ENCODE measurements at regions not wholly inside any gene's neighbourhood (a gene's known extent, or its start where the extent isn't known, plus 50 kb on each side); places are given as distances from the start of the nearest gene placed in this dataset.

GRCh38 chr2:193348055-193348454, 1153.3 kb upstream of the TMEFF2 start:
- H3K27ac ChIP-seq (ENCODE audit: low read depth in 1 of 3, low read length in 2 of 3), result no peak overlapping the region
- WGBS, 3 donors, result 83 to 92% (median 86%) methylated on average over 2 of the region's 2 CpGs
- no peaks in the 10 kb centered on the region for H3K4me1 ChIP-seq (ENCODE audit: control insufficient read depth in 3 of 3, insufficient read depth in 2 of 3, low read depth in 1 of 3, low read length in 2 of 3)
- no peak for DNase-seq
- H3K9me3 ChIP-seq (ENCODE audit: control insufficient read depth in 2 of 2, insufficient read depth in 1 of 2, low read depth in 1 of 2, low read length in 1 of 2), result no peaks in the 10 kb centered on the region
- no peak overlapping the region for H3K4me3 ChIP-seq (ENCODE audit: low read depth in 1 of 3, low read length in 3 of 3)
- no peak for FAIRE-seq
- H3K27me3 ChIP-seq (ENCODE audit: control insufficient read depth in 3 of 3, insufficient read depth in 3 of 3, low read length in 3 of 3), result no peaks in the 10 kb centered on the region
- H3K36me3 ChIP-seq (ENCODE audit: control insufficient read depth in 3 of 3, insufficient read depth in 2 of 3, low read depth in 1 of 3, low read length in 3 of 3), result no peaks in the 10 kb centered on the region

- DNase-seq (no peak), FAIRE-seq (no peak)
- no peaks in the 10 kb centered on the region for H3K36me3 ChIP-seq (ENCODE audit: control insufficient read depth in 3 of 3, insufficient read depth in 2 of 3, low read depth in 1 of 3, low read length in 3 of 3)
- no peaks in the 10 kb centered on the region for H3K4me1 ChIP-seq (ENCODE audit: control insufficient read depth in 3 of 3, insufficient read depth in 2 of 3, low read depth in 1 of 3, low read length in 2 of 3)
- WGBS, 3 donors, result 77 to 83% (median 81%) methylated on average over 1 of the region's 1 CpG
- H3K27ac ChIP-seq (ENCODE audit: low read depth in 1 of 3, low read length in 2 of 3), result no peak overlapping the region
- H3K4me3 ChIP-seq (ENCODE audit: low read depth in 1 of 3, low read length in 3 of 3), result no peak overlapping the region
- no peaks in the 10 kb centered on the region for H3K27me3 ChIP-seq (ENCODE audit: control insufficient read depth in 3 of 3, insufficient read depth in 3 of 3, low read length in 3 of 3)
- no peaks in the 10 kb centered on the region for H3K9me3 ChIP-seq (ENCODE audit: control insufficient read depth in 2 of 2, insufficient read depth in 1 of 2, low read depth in 1 of 2, low read length in 1 of 2)
These were observed 1142.0 kb upstream of the TMEFF2 start for GRCh38 chr2:193336781-193337180.

GRCh38 chr2:193334401-193334800, 1139.7 kb upstream of the TMEFF2 start:
- WGBS, 3 donors, result 88 to 93% (median 93%) methylated on average over 1 of the region's 1 CpG
- DNase-seq, result no peak
- H3K36me3 ChIP-seq (ENCODE audit: control insufficient read depth in 3 of 3, insufficient read depth in 2 of 3, low read depth in 1 of 3, low read length in 3 of 3), result no peaks in the 10 kb centered on the region

GRCh38 chr2:193333539-193333938, 1138.8 kb upstream of the TMEFF2 start:
- no peak for FAIRE-seq
- Histone ChIP-seq H3K4me3 (ENCODE audit: low read depth in 1 of 3, low read length in 3 of 3) (no peak overlapping the region), H3K27ac (ENCODE audit: low read depth in 1 of 3, low read length in 2 of 3) (no peak overlapping the region), H3K4me1 (ENCODE audit: control insufficient read depth in 3 of 3, insufficient read depth in 2 of 3, low read depth in 1 of 3, low read length in 2 of 3) (no peaks in the 10 kb centered on the region), H3K9me3 (ENCODE audit: control insufficient read depth in 2 of 2, insufficient read depth in 1 of 2, low read depth in 1 of 2, low read length in 1 of 2) (no peaks in the 10 kb centered on the region), H3K27me3 (ENCODE audit: control insufficient read depth in 3 of 3, insufficient read depth in 3 of 3, low read length in 3 of 3) (no peaks in the 10 kb centered on the region), H3K36me3 (ENCODE audit: control insufficient read depth in 3 of 3, insufficient read depth in 2 of 3, low read depth in 1 of 3, low read length in 3 of 3) (no peaks in the 10 kb centered on the region)
- WGBS, 3 donors, result 88 to 94% (median 90%) methylated on average over 3 of the region's 3 CpGs
- DNase-seq, result no peak

More at GRCh38 chr2:193334401-193334800, 1139.7 kb upstream of the TMEFF2 start:
- no peak overlapping the region for H3K27ac ChIP-seq (ENCODE audit: low read depth in 1 of 3, low read length in 2 of 3)
- H3K4me1 ChIP-seq (ENCODE audit: control insufficient read depth in 3 of 3, insufficient read depth in 2 of 3, low read depth in 1 of 3, low read length in 2 of 3), result no peaks in the 10 kb centered on the region
- no peaks in the 10 kb centered on the region for H3K27me3 ChIP-seq (ENCODE audit: control insufficient read depth in 3 of 3, insufficient read depth in 3 of 3, low read length in 3 of 3)
- FAIRE-seq, result no peak
- H3K9me3 ChIP-seq (ENCODE audit: control insufficient read depth in 2 of 2, insufficient read depth in 1 of 2, low read depth in 1 of 2, low read length in 1 of 2), result no peaks in the 10 kb centered on the region
- no peak overlapping the region for H3K4me3 ChIP-seq (ENCODE audit: low read depth in 1 of 3, low read length in 3 of 3)

GRCh38 chr2:193332941-193333340, 1138.2 kb upstream of the TMEFF2 start:
- WGBS, 3 donors, result 63 to 75% (median 64%) methylated on average over 1 of the region's 1 CpG
- H3K27me3 ChIP-seq (ENCODE audit: control insufficient read depth in 3 of 3, insufficient read depth in 3 of 3, low read length in 3 of 3), result no peaks in the 10 kb centered on the region
- no peaks in the 10 kb centered on the region for H3K4me1 ChIP-seq (ENCODE audit: control insufficient read depth in 3 of 3, insufficient read depth in 2 of 3, low read depth in 1 of 3, low read length in 2 of 3)
- H3K4me3 ChIP-seq (ENCODE audit: low read depth in 1 of 3, low read length in 3 of 3), result no peak overlapping the region
- H3K27ac ChIP-seq (ENCODE audit: low read depth in 1 of 3, low read length in 2 of 3), result no peak overlapping the region
- H3K9me3 ChIP-seq (ENCODE audit: control insufficient read depth in 2 of 2, insufficient read depth in 1 of 2, low read depth in 1 of 2, low read length in 1 of 2), result no peaks in the 10 kb centered on the region
- FAIRE-seq (no peak), DNase-seq (no peak)
- H3K36me3 ChIP-seq (ENCODE audit: control insufficient read depth in 3 of 3, insufficient read depth in 2 of 3, low read depth in 1 of 3, low read length in 3 of 3), result no peaks in the 10 kb centered on the region

- H3K27me3 ChIP-seq (ENCODE audit: control insufficient read depth in 3 of 3, insufficient read depth in 3 of 3, low read length in 3 of 3), result no peaks in the 10 kb centered on the region
- FAIRE-seq, result no peak
- no peak for DNase-seq
- 39 to 68% (median 55%) methylated on average over 4 of the region's 4 CpGs for WGBS, 3 donors
- no peaks in the 10 kb centered on the region for H3K4me1 ChIP-seq (ENCODE audit: control insufficient read depth in 3 of 3, insufficient read depth in 2 of 3, low read depth in 1 of 3, low read length in 2 of 3)
- no peak overlapping the region for H3K27ac ChIP-seq (ENCODE audit: low read depth in 1 of 3, low read length in 2 of 3)
- no peaks in the 10 kb centered on the region for H3K9me3 ChIP-seq (ENCODE audit: control insufficient read depth in 2 of 2, insufficient read depth in 1 of 2, low read depth in 1 of 2, low read length in 1 of 2)
- H3K4me3 ChIP-seq (ENCODE audit: low read depth in 1 of 3, low read length in 3 of 3), result no peak overlapping the region
- H3K36me3 ChIP-seq (ENCODE audit: control insufficient read depth in 3 of 3, insufficient read depth in 2 of 3, low read depth in 1 of 3, low read length in 3 of 3), result no peaks in the 10 kb centered on the region
These were observed 1136.9 kb upstream of the TMEFF2 start for GRCh38 chr2:193331676-193332075.

- no peak for DNase-seq
- H3K36me3 ChIP-seq (ENCODE audit: control insufficient read depth in 3 of 3, insufficient read depth in 2 of 3, low read depth in 1 of 3, low read length in 3 of 3), result no peaks in the 10 kb centered on the region
- no peak for FAIRE-seq
- H3K4me1 ChIP-seq (ENCODE audit: control insufficient read depth in 3 of 3, insufficient read depth in 2 of 3, low read depth in 1 of 3, low read length in 2 of 3), result no peaks in the 10 kb centered on the region
- H3K4me3 ChIP-seq (ENCODE audit: low read depth in 1 of 3, low read length in 3 of 3), result no peak overlapping the region
- no peaks in the 10 kb centered on the region for H3K27me3 ChIP-seq (ENCODE audit: control insufficient read depth in 3 of 3, insufficient read depth in 3 of 3, low read length in 3 of 3)
- H3K27ac ChIP-seq (ENCODE audit: low read depth in 1 of 3, low read length in 2 of 3), result no peak overlapping the region
- no peaks in the 10 kb centered on the region for H3K9me3 ChIP-seq (ENCODE audit: control insufficient read depth in 2 of 2, insufficient read depth in 1 of 2, low read depth in 1 of 2, low read length in 1 of 2)
- WGBS, 3 donors, result 69 to 80% (median 75%) methylated on average over 4 of the region's 4 CpGs
These were observed 1131.6 kb upstream of the TMEFF2 start for GRCh38 chr2:193326296-193326695.

- FAIRE-seq (no peak), DNase-seq (no peak)
- Histone ChIP-seq H3K27me3 (ENCODE audit: control insufficient read depth in 3 of 3, insufficient read depth in 3 of 3, low read length in 3 of 3) (no peaks in the 10 kb centered on the region), H3K36me3 (ENCODE audit: control insufficient read depth in 3 of 3, insufficient read depth in 2 of 3, low read depth in 1 of 3, low read length in 3 of 3) (no peaks in the 10 kb centered on the region), H3K9me3 (ENCODE audit: control insufficient read depth in 2 of 2, insufficient read depth in 1 of 2, low read depth in 1 of 2, low read length in 1 of 2) (no peaks in the 10 kb centered on the region), H3K4me3 (ENCODE audit: low read depth in 1 of 3, low read length in 3 of 3) (no peak overlapping the region), H3K4me1 (ENCODE audit: control insufficient read depth in 3 of 3, insufficient read depth in 2 of 3, low read depth in 1 of 3, low read length in 2 of 3) (no peaks in the 10 kb centered on the region), H3K27ac (ENCODE audit: low read depth in 1 of 3, low read length in 2 of 3) (no peak overlapping the region)
- 41 to 60% (median 50%) methylated on average over 1 of the region's 1 CpG for WGBS, 3 donors
These were observed 1120.8 kb upstream of the TMEFF2 start for GRCh38 chr2:193315428-193316091.

GRCh38 chr2:193303464-193303863, 1108.7 kb upstream of the TMEFF2 start:
- H3K9me3 ChIP-seq (ENCODE audit: control insufficient read depth in 2 of 2, insufficient read depth in 1 of 2, low read depth in 1 of 2, low read length in 1 of 2), result no peaks in the 10 kb centered on the region
- H3K4me3 ChIP-seq (ENCODE audit: low read depth in 1 of 3, low read length in 3 of 3), result no peak overlapping the region
- H3K27ac ChIP-seq (ENCODE audit: low read depth in 1 of 3, low read length in 2 of 3), result no peak overlapping the region
- 72 to 81% (median 72%) methylated on average over 2 of the region's 2 CpGs for WGBS, 3 donors
- H3K36me3 ChIP-seq (ENCODE audit: control insufficient read depth in 3 of 3, insufficient read depth in 2 of 3, low read depth in 1 of 3, low read length in 3 of 3), result no peaks in the 10 kb centered on the region
- H3K4me1 ChIP-seq (ENCODE audit: control insufficient read depth in 3 of 3, insufficient read depth in 2 of 3, low read depth in 1 of 3, low read length in 2 of 3), result no peaks in the 10 kb centered on the region
- FAIRE-seq (no peak), DNase-seq (no peak)
- no peaks in the 10 kb centered on the region for H3K27me3 ChIP-seq (ENCODE audit: control insufficient read depth in 3 of 3, insufficient read depth in 3 of 3, low read length in 3 of 3)

Data from small intestine (tissue), 7 donors.